DMS53 treated with DMSO at 0.1 percent for 48 hours (cell line): ENCODE measurements at regions not wholly inside any gene's neighbourhood (a gene's known extent, or its start where the extent isn't known, plus 50 kb on each side); places are given as distances from the start of the nearest gene placed in this dataset.

Source experiments
- DNase-seq: peaks from one replicate; lab custom pipeline; 2025; ENCODE audit not compliant: unreplicated experiment; lab: John Stamatoyannopoulos, UW

DNA sequence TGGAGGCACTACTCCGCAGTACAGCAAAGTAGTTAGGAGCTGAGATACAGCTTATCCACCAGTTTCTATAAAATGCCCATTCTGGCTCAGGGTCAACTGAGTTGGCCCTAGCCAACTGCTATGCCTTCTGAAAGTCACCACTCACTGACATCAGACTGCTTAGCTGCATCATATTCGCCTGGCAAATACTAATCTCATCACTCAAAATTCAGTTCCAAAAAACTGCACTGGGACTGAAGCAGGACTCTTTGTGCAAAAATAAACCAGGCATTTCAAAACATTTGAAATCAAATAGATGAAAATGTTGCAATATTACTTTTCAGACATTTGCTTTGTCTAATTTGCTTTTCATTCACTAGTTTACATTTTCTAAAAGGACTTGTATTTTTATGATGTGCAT is 230.0 kb downstream of the ALDH8A1 start:
- DNase-seq = no peak

DNA sequence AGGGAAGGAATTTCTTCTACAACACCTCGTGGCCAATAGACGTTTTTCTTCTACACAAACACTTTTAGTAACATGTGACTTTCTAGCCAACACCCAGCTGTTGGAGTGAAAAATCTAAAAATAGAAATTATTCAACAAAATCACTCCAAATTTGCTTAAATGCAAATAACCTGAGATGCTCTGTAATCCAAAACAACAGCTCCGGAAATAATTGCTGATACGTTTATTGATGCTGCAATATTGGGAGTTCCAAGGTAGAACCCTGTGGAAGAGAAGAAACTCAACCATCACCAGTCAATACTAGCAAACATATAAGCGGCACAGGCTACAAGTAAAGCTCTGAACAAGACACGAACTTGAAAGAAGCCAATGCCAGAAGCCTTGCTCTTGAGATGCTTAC is 230.6 kb downstream of the ALDH8A1 start:
- DNase-seq = no peak

GRCh38 chr6:134714679-134715078 is 235.2 kb downstream of the ALDH8A1 start:
- peak; percentile 20 for DNase-seq

- DNase-seq = no peak
Observed at GRCh38 chr6:134714113-134714512, 235.8 kb downstream of the ALDH8A1 start.

- DNase-seq = no peak
Observed at GRCh38 chr6:134712311-134712710, 237.6 kb downstream of the ALDH8A1 start.

GRCh38 chr6:134708079-134708478 is 241.8 kb downstream of the ALDH8A1 start:
- no peak for DNase-seq

DNA sequence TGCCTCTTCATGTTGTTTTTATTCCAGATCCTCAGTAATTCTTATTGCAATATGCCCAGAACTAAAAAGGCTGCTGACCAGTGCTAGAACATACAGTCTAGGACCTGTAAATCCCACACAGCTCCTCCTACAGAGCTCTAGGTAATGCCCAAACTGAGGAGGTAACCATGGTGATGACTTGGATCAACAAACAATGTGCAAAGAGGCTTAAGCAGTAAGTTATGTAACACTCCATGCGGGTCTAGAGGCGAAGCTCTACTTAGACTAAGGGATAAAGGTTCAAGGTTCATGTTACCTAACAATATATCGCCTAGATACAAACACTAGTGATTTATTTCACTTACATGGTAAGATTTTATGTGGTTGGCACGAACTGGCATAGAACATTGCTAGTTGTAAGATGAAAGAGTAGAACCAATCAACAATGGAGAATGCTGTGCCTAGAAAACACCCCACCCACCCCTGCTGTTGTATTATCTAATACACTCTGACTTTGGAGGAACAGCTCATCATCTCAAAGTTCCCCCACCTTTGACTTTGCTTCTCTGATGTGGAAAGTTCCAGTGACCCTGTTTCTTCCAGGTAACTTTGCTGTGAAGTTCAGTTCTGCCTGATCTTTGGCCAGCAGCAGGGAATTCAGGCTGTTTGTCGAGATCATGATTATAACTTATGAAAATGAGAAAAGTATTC is 242.4 kb downstream of the ALDH8A1 start:
- DNase-seq = peak; percentile 43

- DNase-seq = no peak
Observed at GRCh38 chr6:134706806-134707205, 243.1 kb downstream of the ALDH8A1 start.

DNA sequence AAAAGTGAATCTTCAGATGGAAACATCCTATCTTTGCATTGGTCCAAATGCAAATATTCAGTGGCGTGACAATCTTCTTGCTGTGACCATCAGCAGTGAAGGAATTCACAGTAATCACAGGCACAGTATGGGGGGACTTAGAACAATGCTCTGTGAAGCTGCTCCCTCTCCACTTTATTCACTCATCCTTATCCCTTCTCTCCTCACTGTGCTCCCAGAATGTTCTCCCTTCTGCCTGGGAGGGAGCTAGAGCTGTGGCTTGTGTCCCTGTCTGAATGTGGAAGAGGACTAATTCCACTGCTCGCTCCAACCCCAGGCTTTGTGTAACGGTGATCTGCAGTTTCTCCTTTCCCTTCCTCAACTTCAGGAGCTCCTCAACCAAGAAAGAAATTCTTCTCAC is 243.7 kb downstream of the ALDH8A1 start:
- DNase-seq = no peak

GRCh38 chr6:134703206-134703605 is 246.7 kb downstream of the ALDH8A1 start:
- DNase-seq = no peak

- no peak for DNase-seq
Observed at GRCh38 chr6:134702279-134702678, 247.6 kb downstream of the ALDH8A1 start.

- no peak for DNase-seq
Observed at GRCh38 chr6:134701301-134701700, 248.6 kb downstream of the ALDH8A1 start.

GRCh38 chr6:134698228-134698627 is 251.7 kb downstream of the ALDH8A1 start:
- no peak for DNase-seq

DNA sequence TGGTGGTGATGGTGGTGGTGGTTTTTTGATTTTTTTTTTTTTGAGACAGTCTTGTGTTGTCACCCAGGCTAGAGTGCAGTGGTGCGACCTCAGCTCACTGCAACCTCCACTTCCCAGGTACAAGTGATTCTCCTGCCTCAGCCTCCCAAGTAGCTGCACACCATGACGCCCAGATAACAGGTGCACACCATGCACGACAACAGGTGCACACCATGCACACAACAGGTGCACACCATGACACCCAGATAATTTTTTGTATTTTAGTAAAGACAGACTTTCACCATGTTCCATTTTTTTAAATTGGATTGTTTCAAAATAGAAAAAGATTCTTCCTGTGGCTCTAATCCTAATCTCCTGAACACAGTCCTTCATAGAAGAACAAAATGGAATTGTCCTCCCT is 257.9 kb downstream of the ALDH8A1 start:
- DNase-seq = no peak

DNA sequence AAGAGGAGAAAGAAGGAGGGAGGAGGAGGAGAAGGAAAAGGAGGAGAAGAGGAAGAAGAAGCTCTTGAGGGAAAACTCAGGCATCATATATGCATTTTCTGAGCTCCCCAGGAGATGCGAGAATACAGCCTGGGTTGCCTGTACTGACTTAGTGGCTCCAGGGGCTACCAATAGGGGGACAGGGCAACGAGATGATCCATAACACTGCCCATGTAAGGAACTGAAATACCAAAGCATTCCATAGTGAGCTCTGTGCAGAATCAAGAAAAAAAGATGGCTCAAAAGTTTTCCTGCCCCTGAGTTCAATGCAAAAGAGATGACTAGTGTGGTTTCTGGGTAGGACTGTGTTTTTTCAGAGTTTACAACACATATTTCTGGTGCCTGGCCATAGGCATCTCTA is 258.7 kb downstream of the ALDH8A1 start:
- DNase-seq = no peak

DNA sequence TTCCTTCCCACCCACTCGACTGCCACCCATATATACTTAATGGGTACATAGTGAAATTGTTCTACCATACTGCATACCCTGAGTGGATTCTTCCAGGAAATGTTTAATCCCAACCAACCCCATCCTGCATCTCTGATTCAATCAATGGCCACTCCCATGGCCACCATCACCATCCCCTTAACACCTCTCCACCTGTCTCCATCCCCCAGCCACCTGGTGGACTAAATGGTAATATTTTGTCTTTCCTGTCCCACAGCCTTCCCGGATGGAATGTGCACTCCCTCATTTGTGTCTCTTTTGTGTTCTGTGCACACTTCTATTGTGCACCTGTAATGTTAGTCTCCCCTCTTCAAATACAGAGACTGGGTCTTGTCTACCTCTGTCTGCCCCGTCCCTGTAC is 259.9 kb downstream of the ALDH8A1 start:
- DNase-seq = no peak

DNA sequence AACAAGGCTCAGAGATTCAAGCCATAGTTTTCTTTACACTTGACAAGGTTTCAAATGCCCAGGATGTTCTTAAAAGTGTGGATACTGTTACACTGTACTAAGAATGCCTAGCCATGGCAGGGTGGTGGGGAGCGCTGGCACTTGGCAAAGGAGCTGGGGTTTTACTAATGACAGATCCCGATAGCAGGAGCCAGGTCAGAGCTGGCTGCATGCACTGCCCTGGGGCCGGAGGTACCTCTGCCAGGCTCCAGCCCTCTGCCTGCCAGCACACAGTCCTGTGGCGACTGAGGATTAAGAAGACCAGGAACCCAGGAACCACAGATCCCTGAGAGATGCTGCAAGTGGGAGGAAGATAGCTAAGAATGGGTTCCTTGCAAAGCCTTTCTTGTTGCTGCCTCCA is 260.3 kb downstream of the ALDH8A1 start:
- no peak for DNase-seq

- no peak for DNase-seq
Observed at GRCh38 chr6:134689177-134689576, 260.7 kb downstream of the ALDH8A1 start.

- no peak for DNase-seq
Observed at GRCh38 chr6:134686071-134686470, 263.8 kb downstream of the ALDH8A1 start.

- no peak for DNase-seq
Observed at GRCh38 chr6:134684423-134684795, 265.5 kb downstream of the ALDH8A1 start.

DNA sequence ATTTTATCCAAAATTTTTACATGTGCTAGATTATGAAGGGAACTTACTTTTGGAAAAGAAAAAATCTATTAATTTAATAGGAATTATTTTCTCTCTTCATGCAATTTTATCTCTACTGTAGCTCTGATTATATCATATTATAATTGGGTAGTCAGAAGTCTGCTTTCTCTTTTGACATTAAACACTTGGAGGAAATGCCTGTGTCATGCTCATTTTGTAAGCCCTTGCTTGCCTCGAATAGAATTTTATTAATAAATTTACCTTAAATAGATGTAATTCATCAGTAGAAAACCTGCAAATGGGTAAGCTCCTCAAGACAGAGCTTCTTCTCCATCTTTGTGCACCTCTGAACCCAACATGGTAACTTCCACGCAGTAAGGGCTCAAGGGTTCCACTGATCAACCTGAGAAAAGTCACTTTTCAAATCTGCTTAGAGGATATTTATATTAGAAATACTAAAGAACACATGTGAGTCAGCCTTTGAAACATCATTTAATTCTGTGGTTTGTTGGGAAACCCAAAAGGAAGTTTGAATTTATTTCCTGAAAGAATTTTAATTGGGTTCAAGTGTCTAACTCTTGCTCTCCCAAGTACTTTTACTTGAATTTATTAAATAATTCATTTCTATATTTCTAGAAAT is 266.0 kb downstream of the ALDH8A1 start:
- no peak for DNase-seq

- no peak for DNase-seq
Observed at GRCh38 chr6:134680433-134680832, 269.5 kb downstream of the ALDH8A1 start.

- no peak for DNase-seq
Observed at GRCh38 chr6:134680021-134680420, 269.9 kb downstream of the ALDH8A1 start.
